ENCODE measurements at regions not wholly inside any gene's neighbourhood (a gene's known extent, or its start where the extent isn't known, plus 50 kb on each side); places are given as distances from the start of the nearest gene placed in this dataset.

DNA sequence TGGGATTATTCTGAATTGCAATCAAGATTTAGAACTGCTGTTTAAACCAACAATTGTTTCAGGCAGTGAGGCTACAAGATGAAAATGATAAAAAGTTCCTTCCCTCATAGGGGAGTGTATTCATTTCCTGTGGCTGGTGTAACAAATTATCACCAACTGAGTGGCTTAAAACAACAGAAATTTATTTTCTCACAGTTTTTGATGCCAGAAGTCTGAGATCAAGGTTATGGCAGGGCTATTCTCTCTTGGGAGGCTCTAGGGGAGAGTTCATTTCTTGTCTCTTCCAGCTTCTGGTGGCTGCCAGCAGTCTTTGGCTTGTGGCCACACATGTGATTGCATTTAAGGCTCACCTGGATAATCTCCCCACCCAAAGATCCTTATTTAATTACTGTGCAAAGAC is 290.5 kb upstream of the ZSWIM2 start:
- intact Hi-C loops (cut with micrococcal nuclease): no loop called here

DNA sequence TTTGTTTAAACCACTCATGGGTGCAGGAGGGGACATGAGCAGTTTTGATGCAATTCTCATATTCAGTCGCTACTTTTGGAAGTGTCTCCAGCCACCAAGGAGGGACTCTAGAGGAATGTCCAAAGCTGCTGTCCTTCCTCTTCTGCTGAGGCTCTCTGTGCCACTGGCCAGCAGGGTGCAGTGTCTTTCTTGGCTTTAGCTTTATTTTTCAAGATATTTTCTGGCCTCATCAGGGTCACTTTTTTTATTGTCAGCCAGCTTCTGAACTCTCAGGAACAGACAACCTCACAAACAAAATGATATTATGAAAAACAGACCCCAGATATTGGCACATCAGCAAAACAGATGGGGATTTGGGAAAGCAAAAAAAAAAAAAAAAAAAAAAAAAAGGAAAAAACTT is 289.3 kb upstream of the ZSWIM2 start:
- intact Hi-C loops (cut with micrococcal nuclease): no loop called here

DNA sequence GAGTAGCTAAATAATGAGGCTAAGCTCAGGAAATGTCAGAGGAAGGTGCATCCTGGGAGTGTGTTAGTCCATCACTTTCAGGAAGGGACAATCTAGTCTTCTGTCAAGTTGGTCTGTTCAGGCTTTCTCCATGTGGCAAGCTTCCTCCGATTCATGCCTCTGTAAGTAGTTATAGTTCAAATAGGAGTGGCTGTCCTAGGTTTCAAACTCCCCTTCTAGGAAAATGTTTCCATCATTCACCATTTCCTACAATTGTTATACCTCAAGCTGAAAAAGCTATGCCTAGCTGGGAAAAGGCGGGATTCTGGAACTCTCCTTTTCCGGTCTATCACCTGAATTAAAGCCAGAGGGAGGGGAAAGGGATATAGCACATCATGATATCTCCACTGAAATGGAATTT is 287.7 kb upstream of the ZSWIM2 start:
- intact Hi-C loops (cut with micrococcal nuclease): no loop called here

DNA sequence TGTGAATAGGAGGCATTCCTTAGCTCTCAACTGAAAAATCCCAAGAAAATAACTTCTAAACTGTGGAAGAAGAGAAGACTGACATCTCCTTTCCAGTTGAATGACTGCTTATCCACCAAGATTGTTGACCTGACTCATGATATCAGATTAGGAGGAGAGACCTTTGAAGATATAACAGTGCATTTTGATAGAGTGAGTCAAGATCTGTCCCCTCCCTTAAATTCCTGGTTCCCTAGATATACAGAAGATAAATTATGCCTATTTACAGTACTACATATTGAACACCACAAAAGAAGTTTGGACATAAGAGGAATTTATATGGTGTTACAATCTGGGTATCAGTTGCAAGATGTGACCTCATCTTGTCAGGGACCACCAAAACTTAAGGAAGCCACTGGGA is 285.3 kb upstream of the ZSWIM2 start:
- intact Hi-C loops (cut with micrococcal nuclease): no loop called here

DNA sequence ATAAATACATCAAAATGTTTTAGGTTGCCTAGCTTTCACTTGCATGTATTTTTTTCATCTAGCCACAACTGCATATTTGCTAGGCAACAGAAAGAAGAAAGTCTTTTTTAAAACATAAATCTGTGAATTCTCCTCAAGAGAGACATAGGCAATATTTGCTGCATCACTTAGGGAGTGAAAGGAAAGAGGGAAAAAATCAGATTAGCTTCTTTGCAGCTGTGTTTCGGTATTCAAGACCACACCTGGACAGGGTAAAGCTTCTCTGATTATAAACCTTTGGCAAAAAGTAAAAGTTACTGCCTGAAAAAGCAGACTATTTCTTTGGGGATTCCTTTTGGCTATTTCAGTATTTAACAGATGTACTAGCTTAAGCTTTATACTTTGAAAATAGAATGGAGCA is 280.9 kb upstream of the ZSWIM2 start:
- intact Hi-C loops (cut with micrococcal nuclease): no loop called here

DNA sequence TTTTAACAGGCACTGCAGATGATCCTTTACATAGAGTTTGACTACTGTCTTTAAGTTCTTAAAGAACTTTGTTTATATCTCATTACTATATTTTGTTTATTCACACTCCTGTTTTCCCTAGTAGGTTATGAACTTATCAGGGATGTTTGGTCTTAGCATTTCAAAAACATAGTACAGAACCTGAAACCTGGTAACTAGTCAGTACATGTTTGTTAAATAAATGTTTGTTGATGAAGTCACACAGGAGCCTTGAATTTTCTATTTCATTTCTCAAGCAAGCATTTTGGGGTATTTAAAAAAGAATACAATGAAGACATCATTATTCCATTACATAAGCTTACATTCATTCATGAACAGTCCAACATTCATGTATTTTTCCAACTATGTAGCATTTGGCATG is 280.3 kb upstream of the ZSWIM2 start:
- intact Hi-C loops (cut with micrococcal nuclease): no loop called here

DNA sequence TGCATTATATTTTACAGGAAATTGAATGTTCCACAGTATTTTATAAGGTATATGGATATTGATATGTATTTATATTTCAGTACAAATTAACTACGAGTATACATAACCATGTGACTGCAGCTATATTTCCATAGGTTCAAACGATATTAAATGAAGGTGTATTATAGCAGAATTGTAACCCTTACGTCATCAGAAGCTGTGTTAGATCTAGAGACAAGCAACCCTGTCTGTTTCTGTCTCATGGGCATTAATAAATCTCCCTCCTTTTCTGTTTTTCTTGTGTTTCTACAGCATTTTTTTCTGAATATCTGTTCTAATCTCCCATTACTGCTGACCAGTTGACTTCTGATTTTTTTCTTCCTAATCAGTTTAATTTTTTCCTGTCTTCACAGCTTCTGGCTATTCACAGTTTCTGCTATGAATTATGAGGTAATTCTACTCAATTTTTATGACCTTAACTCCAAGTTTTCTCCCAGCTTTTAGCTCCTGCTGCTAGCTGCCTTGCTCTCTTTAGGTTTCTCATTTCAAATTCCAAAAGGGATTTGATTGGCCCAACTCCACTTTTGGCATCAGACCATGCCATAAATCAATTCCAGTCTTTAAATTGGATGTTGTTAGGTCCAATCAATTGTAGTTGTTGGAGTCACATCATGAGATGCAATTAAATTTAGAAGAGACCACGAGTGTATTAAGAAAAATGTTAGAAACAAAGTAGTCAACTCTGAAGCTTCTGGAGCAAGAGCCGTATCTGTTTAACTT is 277.5 kb upstream of the ZSWIM2 start:
- intact Hi-C loops (cut with micrococcal nuclease): no loop called here

DNA sequence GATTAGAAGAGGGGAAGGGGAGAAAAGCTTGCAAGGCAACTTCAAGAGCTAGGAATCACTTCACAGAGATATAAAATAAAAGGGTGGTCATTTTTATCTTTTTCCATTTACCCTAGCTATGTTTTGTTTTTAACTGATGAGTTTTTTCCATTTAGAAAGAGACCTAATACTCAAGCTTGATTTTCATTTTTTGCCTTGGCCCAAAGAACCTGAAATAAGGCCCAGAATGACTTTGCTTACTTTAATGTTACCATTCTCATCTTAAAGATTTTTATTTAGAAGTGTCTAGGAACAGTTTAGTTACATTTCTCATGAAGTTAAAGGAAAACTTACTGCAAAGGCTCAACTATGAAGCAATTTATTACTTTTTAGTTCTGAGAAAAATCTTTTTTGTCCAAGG is 276.3 kb upstream of the ZSWIM2 start:
- intact Hi-C loops (cut with micrococcal nuclease): no loop called here

DNA sequence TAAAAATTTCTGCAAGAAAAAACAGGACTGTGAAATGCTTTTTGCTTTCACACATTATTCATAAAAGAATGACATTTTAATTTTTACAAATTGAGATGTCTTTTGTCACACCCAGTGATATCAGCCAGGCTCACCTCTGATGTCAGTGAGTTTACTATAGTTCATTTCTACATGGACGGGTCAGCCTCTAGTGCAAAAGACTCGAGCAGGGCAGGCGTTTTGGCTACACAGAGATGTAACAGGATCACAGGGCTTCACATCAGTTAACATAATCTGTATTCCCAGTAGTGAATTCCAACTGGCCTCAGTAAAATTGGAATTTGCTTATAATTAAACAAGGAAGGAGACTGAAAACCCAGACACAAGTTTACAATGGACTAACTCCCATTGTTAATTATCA is 275.6 kb upstream of the ZSWIM2 start:
- intact Hi-C loops (cut with micrococcal nuclease): no loop called here

DNA sequence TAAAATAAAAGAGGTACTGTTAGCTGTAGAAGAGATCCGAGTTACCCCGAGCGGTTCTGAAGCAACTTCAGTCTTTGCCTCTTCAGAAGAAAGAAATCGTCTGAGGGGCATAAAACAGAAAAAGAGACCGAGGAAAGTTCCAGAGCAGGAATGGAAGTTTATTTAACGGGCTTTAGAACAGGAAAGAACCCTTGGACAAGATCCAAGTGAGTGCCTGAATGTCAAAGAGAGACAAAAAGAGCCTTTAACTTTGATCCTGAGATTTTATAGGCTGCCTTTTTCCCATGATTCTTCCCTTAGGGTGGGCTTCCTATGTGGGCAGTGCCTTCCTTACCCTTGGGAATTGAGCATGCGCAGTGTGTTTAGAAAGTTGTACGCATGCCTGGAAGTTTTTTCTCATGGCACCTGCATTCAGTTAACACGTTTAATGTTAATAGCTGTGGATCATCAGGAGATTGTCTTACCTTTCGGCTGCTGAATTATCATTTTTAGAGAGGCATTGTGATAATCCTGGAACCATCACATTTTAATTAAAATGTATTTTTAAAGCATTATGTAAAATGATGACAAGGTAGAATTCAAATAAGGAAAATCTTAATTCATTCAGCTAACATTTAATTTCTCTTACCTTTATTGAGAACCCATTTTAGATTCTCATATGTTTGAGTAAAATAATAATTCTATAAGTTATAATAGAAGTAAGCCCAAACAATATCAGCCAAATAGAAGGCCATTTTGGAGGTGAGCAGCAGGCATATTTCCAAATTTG is 269.5 kb upstream of the ZSWIM2 start:
- intact Hi-C loops (cut with micrococcal nuclease): no loop called here

DNA sequence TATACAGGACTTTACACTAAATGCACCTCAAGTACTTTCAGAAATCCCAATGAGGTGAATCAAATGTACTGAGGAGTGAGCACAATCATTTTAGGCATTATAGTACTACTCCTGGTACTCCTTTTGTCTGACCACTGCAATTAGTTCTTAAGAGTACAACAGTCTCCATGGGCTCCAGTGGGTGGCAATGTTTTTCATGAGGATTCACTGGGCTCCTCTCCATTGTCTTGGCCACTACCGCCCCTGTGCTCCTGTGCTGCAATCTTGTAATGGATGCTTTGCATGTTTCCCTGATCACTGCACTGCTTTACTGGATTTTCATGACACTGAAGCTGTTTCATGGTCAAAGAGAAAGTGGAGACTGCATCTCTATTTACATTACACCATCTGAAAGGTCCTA is 268.5 kb upstream of the ZSWIM2 start:
- intact Hi-C loops (cut with micrococcal nuclease): no loop called here

DNA sequence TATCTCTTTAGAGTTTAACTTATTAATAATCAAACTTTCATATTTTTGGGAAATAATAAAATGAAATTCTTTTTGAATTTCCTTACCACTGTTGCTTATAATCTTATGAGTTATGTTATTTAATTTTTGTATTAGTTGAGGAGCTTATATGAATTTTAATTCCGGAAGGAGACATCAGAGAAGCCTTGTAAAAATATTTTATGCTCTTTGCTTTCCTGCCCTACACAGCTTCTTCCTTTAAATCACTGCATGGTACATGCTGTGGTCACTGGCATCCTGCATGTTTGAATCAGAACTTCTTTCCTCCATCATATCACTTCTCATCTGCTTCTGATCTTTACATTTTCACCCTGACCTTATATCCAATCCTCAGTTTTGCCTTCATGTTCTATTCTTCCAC is 266.7 kb upstream of the ZSWIM2 start:
- intact Hi-C loops (cut with micrococcal nuclease): no loop called here

DNA sequence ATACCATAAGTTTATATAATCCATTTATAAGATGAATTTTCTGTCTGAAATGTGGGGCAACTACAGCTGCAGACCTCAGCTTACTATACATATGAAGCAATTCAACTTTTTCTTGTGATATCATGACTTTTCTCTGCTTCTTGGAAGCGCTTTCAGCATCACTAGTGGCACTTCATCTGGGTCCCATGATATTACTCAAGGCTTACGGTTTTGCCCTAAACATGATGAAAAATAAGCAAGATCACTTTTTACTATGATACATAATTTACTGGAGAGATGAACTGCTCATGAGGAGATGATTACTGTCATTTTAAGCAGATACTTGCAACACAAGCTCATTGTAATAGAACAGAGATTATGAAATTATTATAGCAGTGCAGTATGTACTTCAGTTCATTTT is 258.0 kb upstream of the ZSWIM2 start:
- intact Hi-C loops (cut with micrococcal nuclease): no loop called here

DNA sequence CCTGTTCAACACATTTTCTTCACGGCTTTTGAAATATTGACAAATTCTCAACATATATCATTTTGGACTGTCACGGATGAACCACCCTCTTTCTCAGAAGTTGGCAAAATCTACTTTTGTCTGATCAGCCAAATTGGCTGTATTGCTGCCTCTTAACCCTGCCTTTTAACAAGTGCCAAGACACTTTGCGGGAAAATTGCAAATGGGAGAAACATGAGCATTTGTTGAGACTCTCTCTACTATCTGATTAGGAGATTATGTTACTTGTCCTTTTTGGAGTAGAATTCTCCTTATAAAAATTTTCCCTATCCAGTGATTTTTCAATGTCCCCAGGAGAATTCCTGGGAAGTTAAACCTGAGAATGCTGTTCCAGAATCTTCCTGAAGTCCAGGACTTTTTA is 256.2 kb upstream of the ZSWIM2 start:
- intact Hi-C loops (cut with micrococcal nuclease): no loop called here

DNA sequence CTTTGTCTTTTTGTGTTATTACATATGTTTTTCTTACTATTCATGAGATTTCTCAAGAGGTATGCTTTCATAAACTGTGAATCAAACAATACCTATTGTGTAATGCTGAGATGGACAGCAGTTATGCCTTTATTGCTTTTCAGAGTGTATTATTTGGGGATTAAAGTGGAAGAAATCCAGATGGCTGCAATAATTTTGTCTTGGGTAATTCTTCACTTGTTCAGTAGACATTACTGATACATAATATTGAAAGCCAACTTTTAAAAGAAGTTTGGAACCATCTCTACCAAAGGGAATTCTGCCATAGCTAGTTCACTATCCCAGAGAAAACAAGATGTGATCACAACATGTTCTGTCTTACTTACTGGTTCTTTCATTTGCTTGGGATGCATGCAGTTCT is 253.4 kb upstream of the ZSWIM2 start:
- intact Hi-C loops (cut with micrococcal nuclease): no loop called here

DNA sequence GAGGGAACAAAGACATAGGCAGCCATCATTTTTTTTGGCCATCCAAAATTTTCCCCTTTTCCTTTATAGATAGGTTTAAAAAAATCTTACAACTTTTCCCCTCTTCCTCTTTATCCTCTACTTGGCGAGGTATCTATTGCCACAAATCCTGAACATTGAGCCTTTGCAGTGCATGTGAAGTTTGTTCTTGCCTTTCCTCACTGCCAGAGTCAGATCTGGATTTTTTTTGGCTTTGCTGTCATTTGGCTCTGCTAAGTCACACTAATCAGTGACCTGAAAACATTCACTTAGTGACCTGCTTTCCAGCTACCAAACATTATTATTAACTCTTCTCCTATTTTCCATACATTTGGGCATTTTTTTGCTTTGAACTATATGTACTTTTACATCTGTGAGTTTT is 249.2 kb upstream of the ZSWIM2 start:
- intact Hi-C loops (cut with micrococcal nuclease): no loop called here

DNA sequence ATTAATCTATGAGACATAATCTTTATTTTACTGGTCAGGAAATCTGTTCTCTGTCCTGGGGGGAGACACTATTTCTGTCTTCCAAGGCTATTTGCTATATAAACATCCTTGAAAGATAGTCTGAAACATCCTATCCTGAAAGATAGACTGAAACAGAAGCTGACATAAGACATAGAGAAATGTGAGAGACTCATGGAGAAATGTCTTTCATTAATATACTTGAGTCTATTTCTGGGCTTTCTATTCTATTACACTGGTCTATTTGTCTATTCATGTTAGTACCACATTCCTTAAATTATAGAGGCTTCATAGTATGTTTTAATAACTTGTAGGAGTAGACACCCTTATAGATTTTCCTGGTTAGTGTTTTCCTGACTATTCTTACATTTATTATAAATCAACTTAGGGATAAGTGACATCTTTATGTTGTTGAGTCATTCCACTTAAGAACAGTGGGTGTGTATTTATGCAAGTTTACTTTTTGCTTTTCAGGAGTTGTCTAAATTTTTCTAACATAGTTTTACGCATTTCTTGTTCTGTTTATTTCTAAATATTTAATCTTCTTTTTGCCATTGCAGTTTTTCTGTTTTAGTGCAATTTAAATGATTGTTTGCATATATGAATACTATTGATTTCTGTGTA is 244.9 kb upstream of the ZSWIM2 start:
- intact Hi-C loops (cut with micrococcal nuclease): no loop called here

DNA sequence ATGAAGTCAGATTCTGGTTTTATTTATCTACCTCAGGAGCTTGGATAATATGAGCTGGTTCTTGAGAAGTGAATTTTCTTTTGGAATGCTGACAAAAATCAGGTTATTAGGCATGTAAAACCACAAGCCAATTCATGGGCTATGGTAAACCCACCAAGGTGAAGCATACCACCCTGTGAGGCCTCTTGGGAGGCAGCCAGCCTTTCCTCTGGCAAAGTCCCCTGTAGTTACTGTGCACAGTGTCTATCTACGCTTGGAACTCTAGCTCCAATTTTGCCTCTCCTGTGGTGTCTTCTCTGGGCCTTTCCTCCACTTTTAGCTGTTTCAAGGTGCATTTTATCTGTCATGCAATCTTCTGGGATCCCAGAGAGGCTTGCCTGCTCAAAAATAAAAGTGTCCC is 242.7 kb upstream of the ZSWIM2 start:
- intact Hi-C loops (cut with micrococcal nuclease): no loop called here

DNA sequence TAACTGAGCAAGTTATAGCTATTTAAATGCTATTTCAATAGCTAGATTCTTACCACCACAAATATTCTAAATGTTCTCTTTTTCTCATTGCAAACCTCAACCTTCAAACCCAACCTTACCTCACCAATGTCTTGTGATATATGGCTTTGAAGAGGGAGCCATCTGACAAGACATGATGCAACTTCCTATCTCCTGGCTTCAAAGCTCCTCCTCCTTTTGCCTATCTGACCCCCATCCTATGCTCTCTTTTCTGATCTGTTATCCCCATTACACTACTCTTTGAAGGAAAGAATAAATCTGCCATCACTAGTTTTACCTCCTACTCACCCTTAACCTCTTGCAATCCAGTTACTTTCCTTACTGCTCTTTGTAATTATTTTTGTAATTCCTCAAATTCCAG is 235.6 kb upstream of the ZSWIM2 start:
- intact Hi-C loops (cut with micrococcal nuclease): no loop called here

DNA sequence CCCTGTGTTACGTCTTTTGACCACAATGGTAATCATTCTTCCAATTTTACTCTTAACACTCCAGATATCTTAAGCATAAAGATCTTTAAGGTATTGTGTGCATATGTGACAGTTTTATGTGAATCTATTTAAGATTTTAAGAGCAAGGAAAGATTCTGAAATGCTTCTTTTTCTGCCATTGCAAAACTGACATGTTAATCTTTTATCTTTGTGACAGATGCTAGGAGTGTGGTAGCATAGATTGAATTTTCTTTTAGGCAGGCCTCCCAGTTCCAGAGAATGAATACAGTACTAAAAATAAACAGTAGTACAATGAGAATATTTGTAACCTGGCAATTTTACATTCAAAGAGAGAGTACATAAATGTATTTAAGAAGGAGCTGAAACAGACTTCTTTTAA is 232.5 kb upstream of the ZSWIM2 start:
- intact Hi-C loops (cut with micrococcal nuclease): no loop called here

DNA sequence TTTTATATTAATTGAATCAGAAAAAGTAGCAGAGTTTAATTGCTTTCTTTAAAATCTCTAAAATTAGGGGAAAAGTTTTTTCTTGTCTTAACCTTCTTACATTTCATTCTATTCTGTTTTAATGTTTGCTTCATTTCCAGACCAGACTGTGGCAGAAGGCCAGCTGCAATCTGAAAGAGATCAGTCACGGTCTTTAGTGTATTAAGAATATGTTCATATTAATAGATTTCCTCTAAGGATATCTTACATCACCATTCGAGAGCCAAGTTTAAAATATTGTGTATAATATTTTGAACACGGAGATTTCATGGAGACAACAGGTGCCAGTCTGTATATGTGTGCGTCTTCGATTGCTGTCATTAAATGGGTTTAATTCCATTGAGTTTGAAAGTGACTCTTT is 230.9 kb upstream of the ZSWIM2 start:
- intact Hi-C loops (cut with micrococcal nuclease): no loop called here

DNA sequence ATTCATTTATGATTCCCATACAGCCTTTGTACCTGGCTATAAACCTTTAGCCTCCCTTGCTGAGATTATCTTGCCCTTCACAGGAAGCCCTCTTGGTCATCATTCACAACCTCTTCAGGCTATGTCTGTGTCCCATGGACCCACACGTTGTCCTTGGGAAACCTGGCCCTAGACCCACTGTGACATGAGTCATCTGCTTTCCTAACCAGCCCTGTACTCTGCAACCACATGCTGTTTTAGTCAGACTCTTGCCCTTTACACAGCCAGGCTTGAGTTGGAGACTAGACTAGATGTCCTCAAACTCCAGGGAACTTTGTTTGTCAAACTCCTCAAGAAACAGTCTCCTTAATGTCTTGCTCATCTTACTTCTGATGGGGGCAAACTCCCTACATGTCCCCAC is 229.3 kb upstream of the ZSWIM2 start:
- intact Hi-C loops (cut with micrococcal nuclease): no loop called here

DNA sequence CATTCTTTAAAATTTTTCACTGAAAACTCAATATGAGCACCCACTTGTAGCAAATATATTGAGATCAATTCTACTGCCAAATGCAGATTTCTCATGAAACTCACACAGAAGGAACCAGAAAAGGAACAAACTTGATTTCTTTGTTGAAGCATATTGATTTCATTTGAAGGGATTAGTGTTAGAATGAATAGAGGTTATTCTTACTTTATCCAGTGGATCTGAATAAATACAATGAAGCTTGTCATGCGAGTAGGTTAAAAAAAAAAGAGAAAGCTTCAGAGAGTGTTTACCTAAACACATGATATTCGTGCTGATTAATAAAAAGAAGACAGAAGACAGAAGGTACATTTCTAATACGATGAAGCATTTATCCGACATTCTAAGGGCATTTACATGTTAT is 226.7 kb upstream of the ZSWIM2 start:
- intact Hi-C loops (cut with micrococcal nuclease): no loop called here

Data from T-helper 1 cell treated with Interleukin-12 subunit alpha and Interleukin-12 subunit beta and Interleukin-4 antibody, amounts not matched to agents 30 ng/mL and 1 ng/mL, for 36 hours (primary cell).